Vagina (tissue), 2 donors: ENCODE measurements at regions not wholly inside any gene's neighbourhood (a gene's known extent, or its start where the extent isn't known, plus 50 kb on each side); places are given as distances from the start of the nearest gene placed in this dataset.

Experiments
- DNase-seq, 2 donors: peaks; one replicate each; pipeline ENCODE4 v3.0.0-alpha.2; 2017; ENCODE audit errors: extremely low spot score in 2 of 2
- H3K27ac ChIP-seq: fragments of 200-600 bp; sonication (generic); one replicate; pipeline ENCODE4 v1.5.1; 2019
- H3K27me3 ChIP-seq: fragments of 200-600 bp; sonication (generic); one replicate; pipeline ENCODE4 v1.5.1; 2019
- H3K36me3 ChIP-seq, 2 donors: fragments of 200-600 bp; sonication (generic); one replicate each; pipeline ENCODE4 v1.5.1; 2017 to 2019
- H3K4me1 ChIP-seq: fragments of 200-600 bp; sonication (generic); one replicate; pipeline ENCODE4 v1.5.1; 2019
- H3K4me3 ChIP-seq, 2 donors: fragments of 200-600 bp; sonication (generic); 1 replicate in 1 of 2; 2 replicates in 1 of 2; pipeline ENCODE4 v1.5.1; 2016 to 2019
- H3K9me3 ChIP-seq: fragments of 200-600 bp; sonication (generic); one replicate; pipeline ENCODE4 v1.5.1; 2019
- POLR2A ChIP-seq, 2 donors: fragments of 450-650 bp; IDR thresholded peaks; one replicate each; pipeline ENCODE4 v1.6.1; 2017; ENCODE audit warnings: antibody characterized with exemption in 2 of 2, mild to moderate bottlenecking in 2 of 2, moderate library complexity in 2 of 2
- POLR2AphosphoS5 ChIP-seq, 2 donors: sonication (generic); formaldehyde crosslinking; IDR thresholded peaks; one replicate each; pipeline ENCODE4 v1.9.0; 2017; ENCODE audit warnings: antibody characterized with exemption in 2 of 2, mild to moderate bottlenecking in 2 of 2, low read depth in 1 of 2; ENCODE audit not compliant: insufficient read depth in 1 of 2
- intact Hi-C: fragments of 100-400 bp; cut with DNase I; formaldehyde crosslinking; loops from one replicate; pipeline ENCODE4 v1.15.1; 2023
- TF ChIP-seq, protein P1 (sequence below), 3 experiments: fragments of 450-650 bp in 2 of 3; fragments of 200-600 bp in 1 of 3; sonication (generic) in 1 of 3; IDR thresholded peaks; one replicate each; pipeline ENCODE4 v1.5.1; 2017 to 2019; ENCODE audit warnings: antibody characterized with exemption in 3 of 3, mild to moderate bottlenecking in 2 of 3, moderate library complexity in 2 of 3

DNA sequence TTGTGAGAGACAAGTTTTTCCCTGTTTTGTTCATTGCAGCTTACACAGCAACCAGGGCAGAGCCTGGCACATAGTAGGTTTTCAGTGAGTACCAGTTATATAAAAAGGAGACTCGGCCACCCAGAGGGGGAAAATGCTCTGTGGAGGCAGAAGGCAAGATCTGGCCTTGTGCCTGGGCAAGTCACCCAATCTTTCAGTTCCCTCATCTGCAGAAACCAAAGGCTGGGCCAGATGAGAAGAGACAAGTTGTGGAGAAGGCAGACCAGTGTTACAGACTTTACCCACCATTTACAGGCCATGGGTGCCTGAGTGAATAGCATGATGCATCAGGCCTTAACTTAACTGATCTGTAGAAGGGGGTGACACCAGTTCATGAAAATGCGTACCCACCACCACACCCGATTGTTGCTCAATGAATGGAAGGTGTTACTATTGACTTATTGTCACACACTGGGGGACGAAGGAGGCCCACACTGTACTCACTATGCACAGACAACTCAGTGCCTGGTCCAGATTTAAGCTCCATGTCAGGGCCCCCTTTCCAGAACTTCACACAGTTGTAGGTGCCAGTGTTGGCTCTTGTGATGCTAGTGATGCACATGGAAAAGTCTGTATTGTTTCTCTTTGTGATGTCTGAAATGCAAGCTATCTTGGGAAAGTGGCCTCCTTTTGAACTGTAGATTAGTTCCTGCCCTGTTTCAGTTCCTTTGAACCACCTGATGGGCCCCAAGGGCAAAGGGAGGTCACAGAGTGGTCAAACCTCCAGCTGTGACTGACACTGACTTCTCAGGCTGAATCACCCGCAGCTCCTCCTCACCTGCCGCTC, 64.3 kb upstream of the SIRPG start:
- H3K4me3 ChIP-seq, result no peak overlapping the region
- no peaks in the 10 kb centered on the region for H3K9me3 ChIP-seq
- H3K36me3 ChIP-seq, result no peaks in the 10 kb centered on the region
- no peak for TF ChIP-seq POLR2A (IDR thresholded peaks at IDR 0.05)
- TF ChIP-seq, protein P1, sequence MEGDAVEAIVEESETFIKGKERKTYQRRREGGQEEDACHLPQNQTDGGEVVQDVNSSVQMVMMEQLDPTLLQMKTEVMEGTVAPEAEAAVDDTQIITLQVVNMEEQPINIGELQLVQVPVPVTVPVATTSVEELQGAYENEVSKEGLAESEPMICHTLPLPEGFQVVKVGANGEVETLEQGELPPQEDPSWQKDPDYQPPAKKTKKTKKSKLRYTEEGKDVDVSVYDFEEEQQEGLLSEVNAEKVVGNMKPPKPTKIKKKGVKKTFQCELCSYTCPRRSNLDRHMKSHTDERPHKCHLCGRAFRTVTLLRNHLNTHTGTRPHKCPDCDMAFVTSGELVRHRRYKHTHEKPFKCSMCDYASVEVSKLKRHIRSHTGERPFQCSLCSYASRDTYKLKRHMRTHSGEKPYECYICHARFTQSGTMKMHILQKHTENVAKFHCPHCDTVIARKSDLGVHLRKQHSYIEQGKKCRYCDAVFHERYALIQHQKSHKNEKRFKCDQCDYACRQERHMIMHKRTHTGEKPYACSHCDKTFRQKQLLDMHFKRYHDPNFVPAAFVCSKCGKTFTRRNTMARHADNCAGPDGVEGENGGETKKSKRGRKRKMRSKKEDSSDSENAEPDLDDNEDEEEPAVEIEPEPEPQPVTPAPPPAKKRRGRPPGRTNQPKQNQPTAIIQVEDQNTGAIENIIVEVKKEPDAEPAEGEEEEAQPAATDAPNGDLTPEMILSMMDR (IDR thresholded peaks at IDR 0.05), result no peak
- no peak for TF ChIP-seq POLR2AphosphoS5 (IDR thresholded peaks at IDR 0.05; ENCODE audit: insufficient read depth in 1 of 2, low read depth in 1 of 2)
- peak in 1 of 2 donors; percentile 49 for DNase-seq
- intact Hi-C loops, result no loop called here
- no peak overlapping the region for H3K27ac ChIP-seq
- peaks cover 8% of the 10 kb centered on the region for H3K4me1 ChIP-seq
- no peaks in the 10 kb centered on the region for H3K27me3 ChIP-seq

DNA sequence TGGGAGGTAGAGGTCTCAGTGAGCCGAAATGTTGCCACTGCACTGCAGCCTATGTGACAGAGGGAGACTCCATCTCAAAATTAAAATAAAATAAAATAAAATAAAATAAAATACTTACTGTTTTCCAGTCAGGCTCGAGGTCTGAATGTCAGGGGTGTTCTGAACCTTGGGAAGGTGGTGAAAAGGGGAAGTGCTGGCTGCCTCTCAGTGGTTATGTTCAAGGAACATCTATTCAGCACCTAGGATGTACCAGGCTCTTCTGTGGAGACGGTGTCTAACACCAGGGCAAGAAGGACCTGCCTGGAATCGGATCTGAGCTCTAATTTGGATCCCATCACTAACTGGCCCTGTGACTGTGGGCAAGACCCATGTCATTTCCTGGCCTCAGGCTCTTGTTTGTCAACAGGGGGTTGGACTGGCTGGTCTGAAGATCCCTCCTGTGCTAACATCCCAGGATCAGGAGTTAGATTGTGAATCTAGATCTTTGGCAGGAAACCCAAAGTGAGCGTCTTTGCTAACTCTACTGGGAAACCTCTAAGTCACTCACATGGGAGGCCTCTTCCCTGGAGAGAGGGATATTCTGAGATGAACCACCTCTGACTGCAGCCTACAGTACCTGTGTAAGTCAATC, 63.4 kb upstream of the SIRPG start:
- Histone ChIP-seq H3K27ac (no peak overlapping the region), H3K27me3 (no peaks in the 10 kb centered on the region), H3K36me3 (no peaks in the 10 kb centered on the region), H3K4me1 (peaks cover 8% of the 10 kb centered on the region), H3K9me3 (no peaks in the 10 kb centered on the region), H3K4me3 (no peak overlapping the region)
- DNase-seq, result peak in 1 of 2 donors; percentile 34
- TF ChIP-seq, protein P1 (IDR thresholded peaks at IDR 0.05), result no peak
- TF ChIP-seq POLR2AphosphoS5 (IDR thresholded peaks at IDR 0.05; ENCODE audit: insufficient read depth in 1 of 2, low read depth in 1 of 2) (no peak), POLR2A (IDR thresholded peaks at IDR 0.05) (no peak)
- intact Hi-C loops, result no loop called here

DNA sequence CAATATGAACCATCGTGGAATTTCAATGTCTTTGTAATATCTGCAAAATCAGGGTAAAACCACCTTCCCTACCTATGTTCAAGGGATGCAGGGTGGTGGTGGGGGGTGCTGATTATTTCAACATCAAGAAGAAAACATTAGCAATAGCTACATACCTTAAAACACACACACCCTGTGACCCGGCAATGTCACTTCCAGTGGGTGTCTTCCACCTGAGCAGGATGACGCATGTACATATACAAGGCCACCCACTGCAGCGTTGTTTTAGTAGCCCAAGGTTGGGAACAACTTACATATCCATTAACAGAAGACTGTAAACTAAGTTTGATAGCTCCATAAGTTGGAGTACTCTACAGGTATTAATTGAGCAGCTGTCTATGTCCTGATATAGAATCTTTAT, 62.6 kb upstream of the SIRPG start:
- intact Hi-C loops, result no loop called here
- no peaks in the 10 kb centered on the region for H3K36me3 ChIP-seq
- H3K27ac ChIP-seq, result no peak overlapping the region
- no peaks in the 10 kb centered on the region for H3K27me3 ChIP-seq
- TF ChIP-seq POLR2A (IDR thresholded peaks at IDR 0.05), result no peak
- no peak for TF ChIP-seq POLR2AphosphoS5 (IDR thresholded peaks at IDR 0.05; ENCODE audit: insufficient read depth in 1 of 2, low read depth in 1 of 2)
- TF ChIP-seq, protein P1 (IDR thresholded peaks at IDR 0.05), result no peak
- peak in 1 of 2 donors; percentile 37 for DNase-seq
- no peak overlapping the region for H3K4me3 ChIP-seq
- H3K4me1 ChIP-seq, result peaks cover 8% of the 10 kb centered on the region
- H3K9me3 ChIP-seq, result no peaks in the 10 kb centered on the region

DNA sequence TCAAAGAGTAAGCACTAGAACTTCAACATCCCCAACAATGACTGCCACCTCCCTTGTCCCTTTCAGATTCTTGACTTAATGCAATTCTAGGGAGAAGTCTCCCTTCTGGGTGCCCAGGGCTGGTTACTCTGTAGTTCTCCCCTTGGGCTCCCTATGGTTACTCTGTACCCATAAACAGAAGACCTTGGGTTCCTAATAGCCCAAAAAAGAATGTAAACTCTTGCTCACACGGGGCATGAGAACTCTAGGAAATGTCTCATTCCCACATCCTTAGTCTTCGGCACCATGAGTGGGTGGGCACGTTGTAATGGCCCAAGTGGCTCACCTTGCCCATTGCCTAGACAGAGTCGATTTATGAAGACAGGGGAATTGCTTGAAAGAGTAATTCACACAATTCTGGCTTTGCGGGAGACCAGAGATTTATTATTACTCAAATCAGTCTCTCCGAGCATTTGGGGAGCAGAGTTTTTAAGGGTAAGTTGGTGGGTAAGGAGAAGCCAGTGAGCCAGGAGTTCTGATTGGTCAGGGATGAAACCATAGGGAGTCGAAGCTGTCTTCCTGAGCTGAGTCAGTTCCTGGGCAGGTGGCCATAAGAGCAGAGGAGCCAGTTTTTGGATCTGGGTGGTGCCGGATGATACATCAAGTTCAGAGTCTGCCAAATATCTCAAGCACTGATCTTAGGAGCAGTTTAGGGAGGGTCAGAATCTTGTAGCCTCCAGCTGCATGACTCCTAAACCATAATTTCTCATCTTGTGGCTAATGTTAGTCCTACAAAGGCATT, 61.2 kb upstream of the SIRPG start:
- intact Hi-C loops, result no loop called here
- TF ChIP-seq, protein P1 (IDR thresholded peaks at IDR 0.05), result no peak
- TF ChIP-seq POLR2AphosphoS5 (IDR thresholded peaks at IDR 0.05; ENCODE audit: insufficient read depth in 1 of 2, low read depth in 1 of 2) (no peak), POLR2A (IDR thresholded peaks at IDR 0.05) (no peak)
- Histone ChIP-seq H3K9me3 (no peaks in the 10 kb centered on the region), H3K4me1 (peaks cover 8% of the 10 kb centered on the region), H3K27me3 (no peaks in the 10 kb centered on the region), H3K27ac (no peak overlapping the region), H3K36me3 (no peaks in the 10 kb centered on the region), H3K4me3 (no peak overlapping the region)
- peak; percentile 67 to 83 for DNase-seq
